SH-SY5Y (cell line): ENCODE measurements at regions not wholly inside any gene's neighbourhood (a gene's known extent, or its start where the extent isn't known, plus 50 kb on each side); places are given as distances from the start of the nearest gene placed in this dataset.

Experiments
- GATA2 ChIP-seq: IDR thresholded peaks from 2 replicates; pipeline ENCODE4 v1.6.1; 2011; ENCODE audit warnings: mild to moderate bottlenecking, low read depth, low read length
- GATA3 ChIP-seq: IDR thresholded peaks from 2 replicates; pipeline ENCODE4 v1.6.1; 2011; ENCODE audit warnings: low read depth, mild to moderate bottlenecking, low read length, moderate library complexity

DNA sequence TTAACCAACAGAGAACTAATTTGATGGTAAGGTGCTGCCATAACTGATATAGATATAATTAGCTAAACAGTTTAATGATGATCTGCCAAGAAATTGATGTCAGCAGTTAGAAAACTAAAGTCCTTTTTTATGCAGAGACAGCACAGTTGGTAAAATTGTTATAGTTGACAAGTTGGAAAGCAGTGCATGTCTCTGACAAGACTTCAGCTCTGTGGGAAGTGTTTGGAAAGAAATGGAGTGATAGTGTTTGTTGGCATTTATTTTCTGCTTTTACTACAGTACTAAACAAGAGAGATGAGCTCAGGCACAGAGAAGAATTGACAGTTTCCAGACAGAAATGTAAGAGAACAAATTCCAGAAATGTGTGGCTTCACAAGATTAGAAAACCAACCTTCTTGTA, 523.5 kb upstream of the BCHE start:
- TF ChIP-seq GATA2: no peak
- TF ChIP-seq GATA3: no peak
